ENCODE measurements at regions not wholly inside any gene's neighbourhood (a gene's known extent, or its start where the extent isn't known, plus 50 kb on each side); places are given as distances from the start of the nearest gene placed in this dataset.
A peak's percentile ranks its signal among the peaks of the same experiment; 100 is the strongest.

- no peak overlapping the region for H3K56ac ChIP-seq (ENCODE audit: low read length)
- no peaks in the 10 kb centered on the region for H3K27me3 ChIP-seq (ENCODE audit: insufficient read depth, low read length, poor library complexity)
- no peaks in the 10 kb centered on the region for H3K4me1 ChIP-seq (ENCODE audit: control insufficient read depth, low read depth, low read length)
- DNase-seq: no peak
- no peak overlapping the region for H3K4me3 ChIP-seq (ENCODE audit: low read length)
- no peak overlapping the region for H3K18ac ChIP-seq (ENCODE audit: low read length)
- no peaks in the 10 kb centered on the region for H3K79me2 ChIP-seq (ENCODE audit: control insufficient read depth, insufficient read depth, low read length)
- no peak overlapping the region for H4K5ac ChIP-seq (ENCODE audit: low read length)
- no peak overlapping the region for H2BK5ac ChIP-seq (ENCODE audit: low read length)
- no peaks in the 10 kb centered on the region for H3K79me1 ChIP-seq (ENCODE audit: low read length)
- no CpG with 5 or more reads among the region's 6 CpGs for WGBS (ENCODE audit: extremely low coverage, insufficient coverage, low lambda C conversion rate)
- H3K9ac ChIP-seq (ENCODE audit: low read length): no peak overlapping the region
- no peak overlapping the region for H2AK5ac ChIP-seq (ENCODE audit: low read length)
- no peak overlapping the region for H3K23ac ChIP-seq (ENCODE audit: low read length)
- no peak overlapping the region for H2BK120ac ChIP-seq (ENCODE audit: low read depth, low read length)
- H3K27ac ChIP-seq (ENCODE audit: low read depth, low read length): no peak overlapping the region
- no peaks in the 10 kb centered on the region for H3K36me3 ChIP-seq (ENCODE audit: control insufficient read depth, insufficient read depth, low read length)
- no peak overlapping the region for H2BK15ac ChIP-seq (replicated peaks; ENCODE audit: low read depth)
- no peak overlapping the region for H4K8ac ChIP-seq (ENCODE audit: low read depth, low read length)
- no peak overlapping the region for H3K4me2 ChIP-seq (ENCODE audit: low read length)
- H3K4ac ChIP-seq (ENCODE audit: low read depth, low read length): no peak overlapping the region
Measured at GRCh38 chr10:8137726-8138125, 83.2 kb downstream of the GATA3 start.

- Histone ChIP-seq H2BK120ac (ENCODE audit: low read depth, low read length) (no peak overlapping the region), H2BK15ac (replicated peaks; ENCODE audit: low read depth) (no peak overlapping the region), H3K27ac (ENCODE audit: low read depth, low read length) (no peak overlapping the region), H3K27me3 (ENCODE audit: insufficient read depth, low read length, poor library complexity) (no peaks in the 10 kb centered on the region), H3K4me1 (ENCODE audit: control insufficient read depth, low read depth, low read length) (no peaks in the 10 kb centered on the region), H4K8ac (ENCODE audit: low read depth, low read length) (no peak overlapping the region), H3K79me2 (ENCODE audit: control insufficient read depth, insufficient read depth, low read length) (no peaks in the 10 kb centered on the region), H3K4ac (ENCODE audit: low read depth, low read length) (no peak overlapping the region), H3K56ac (ENCODE audit: low read length) (no peak overlapping the region), H3K4me3 (ENCODE audit: low read length) (no peak overlapping the region), H3K23ac (ENCODE audit: low read length) (no peak overlapping the region), H3K36me3 (ENCODE audit: control insufficient read depth, insufficient read depth, low read length) (no peaks in the 10 kb centered on the region), H3K79me1 (ENCODE audit: low read length) (no peaks in the 10 kb centered on the region), H3K18ac (ENCODE audit: low read length) (no peak overlapping the region), H3K4me2 (ENCODE audit: low read length) (no peak overlapping the region), H2AK5ac (ENCODE audit: low read length) (no peak overlapping the region), H4K5ac (ENCODE audit: low read length) (no peak overlapping the region), H3K9ac (ENCODE audit: low read length) (no peak overlapping the region), H2BK5ac (ENCODE audit: low read length) (no peak overlapping the region)
- no CpG with 5 or more reads among the region's 3 CpGs for WGBS (ENCODE audit: extremely low coverage, insufficient coverage, low lambda C conversion rate)
- no peak for DNase-seq
Measured at GRCh38 chr10:8138471-8138870, 84.0 kb downstream of the GATA3 start.

- DNase-seq: no peak
- no peak overlapping the region for H4K5ac ChIP-seq (ENCODE audit: low read length)
- no peak overlapping the region for H4K8ac ChIP-seq (ENCODE audit: low read depth, low read length)
- H3K4me1 ChIP-seq (ENCODE audit: control insufficient read depth, low read depth, low read length): no peaks in the 10 kb centered on the region
- no peak overlapping the region for H3K4me3 ChIP-seq (ENCODE audit: low read length)
- no peak overlapping the region for H3K56ac ChIP-seq (ENCODE audit: low read length)
- H3K23ac ChIP-seq (ENCODE audit: low read length): no peak overlapping the region
- no peak overlapping the region for H3K9ac ChIP-seq (ENCODE audit: low read length)
- H3K79me1 ChIP-seq (ENCODE audit: low read length): no peaks in the 10 kb centered on the region
- H2AK5ac ChIP-seq (ENCODE audit: low read length): no peak overlapping the region
- no peak overlapping the region for H3K18ac ChIP-seq (ENCODE audit: low read length)
- H2BK15ac ChIP-seq (replicated peaks; ENCODE audit: low read depth): no peak overlapping the region
- no peak overlapping the region for H2BK120ac ChIP-seq (ENCODE audit: low read depth, low read length)
- H3K4ac ChIP-seq (ENCODE audit: low read depth, low read length): no peak overlapping the region
- no peak overlapping the region for H2BK5ac ChIP-seq (ENCODE audit: low read length)
- no peak overlapping the region for H3K4me2 ChIP-seq (ENCODE audit: low read length)
- no peaks in the 10 kb centered on the region for H3K27me3 ChIP-seq (ENCODE audit: insufficient read depth, low read length, poor library complexity)
- WGBS (ENCODE audit: extremely low coverage, insufficient coverage, low lambda C conversion rate): no CpG with 5 or more reads among the region's 4 CpGs
- H3K27ac ChIP-seq (ENCODE audit: low read depth, low read length): no peak overlapping the region
- H3K79me2 ChIP-seq (ENCODE audit: control insufficient read depth, insufficient read depth, low read length): no peaks in the 10 kb centered on the region
- H3K36me3 ChIP-seq (ENCODE audit: control insufficient read depth, insufficient read depth, low read length): no peaks in the 10 kb centered on the region
Measured at GRCh38 chr10:8144496-8144895, 90.0 kb downstream of the GATA3 start.

- H2AK5ac ChIP-seq (ENCODE audit: low read length): no peak overlapping the region
- no peaks in the 10 kb centered on the region for H3K36me3 ChIP-seq (ENCODE audit: control insufficient read depth, insufficient read depth, low read length)
- no peaks in the 10 kb centered on the region for H3K4me1 ChIP-seq (ENCODE audit: control insufficient read depth, low read depth, low read length)
- H3K4me3 ChIP-seq (ENCODE audit: low read length): no peak overlapping the region
- no CpG with 5 or more reads among the region's 9 CpGs for WGBS (ENCODE audit: extremely low coverage, insufficient coverage, low lambda C conversion rate)
- no peak overlapping the region for H3K56ac ChIP-seq (ENCODE audit: low read length)
- no peak overlapping the region for H3K18ac ChIP-seq (ENCODE audit: low read length)
- H3K27ac ChIP-seq (ENCODE audit: low read depth, low read length): no peak overlapping the region
- no peak overlapping the region for H3K4ac ChIP-seq (ENCODE audit: low read depth, low read length)
- H3K23ac ChIP-seq (ENCODE audit: low read length): no peak overlapping the region
- H4K5ac ChIP-seq (ENCODE audit: low read length): no peak overlapping the region
- H3K79me2 ChIP-seq (ENCODE audit: control insufficient read depth, insufficient read depth, low read length): no peaks in the 10 kb centered on the region
- peak; percentile 10 for DNase-seq
- no peaks in the 10 kb centered on the region for H3K27me3 ChIP-seq (ENCODE audit: insufficient read depth, low read length, poor library complexity)
- no peaks in the 10 kb centered on the region for H3K79me1 ChIP-seq (ENCODE audit: low read length)
- H4K8ac ChIP-seq (ENCODE audit: low read depth, low read length): no peak overlapping the region
- H2BK15ac ChIP-seq (replicated peaks; ENCODE audit: low read depth): no peak overlapping the region
- H3K4me2 ChIP-seq (ENCODE audit: low read length): no peak overlapping the region
- no peak overlapping the region for H2BK5ac ChIP-seq (ENCODE audit: low read length)
- H2BK120ac ChIP-seq (ENCODE audit: low read depth, low read length): no peak overlapping the region
- no peak overlapping the region for H3K9ac ChIP-seq (ENCODE audit: low read length)
Measured at GRCh38 chr10:8146650-8147049, 92.2 kb downstream of the GATA3 start.

- WGBS (ENCODE audit: extremely low coverage, insufficient coverage, low lambda C conversion rate): no CpG with 5 or more reads among the region's 12 CpGs
- H2BK120ac ChIP-seq (ENCODE audit: low read depth, low read length): no peak overlapping the region
- H3K9ac ChIP-seq (ENCODE audit: low read length): no peak overlapping the region
- H3K4me2 ChIP-seq (ENCODE audit: low read length): no peak overlapping the region
- no peaks in the 10 kb centered on the region for H3K79me1 ChIP-seq (ENCODE audit: low read length)
- H3K79me2 ChIP-seq (ENCODE audit: control insufficient read depth, insufficient read depth, low read length): no peaks in the 10 kb centered on the region
- H3K36me3 ChIP-seq (ENCODE audit: control insufficient read depth, insufficient read depth, low read length): no peaks in the 10 kb centered on the region
- no peak overlapping the region for H3K18ac ChIP-seq (ENCODE audit: low read length)
- no peak overlapping the region for H2AK5ac ChIP-seq (ENCODE audit: low read length)
- no peak overlapping the region for H2BK5ac ChIP-seq (ENCODE audit: low read length)
- no peak overlapping the region for H3K23ac ChIP-seq (ENCODE audit: low read length)
- no peak overlapping the region for H3K4ac ChIP-seq (ENCODE audit: low read depth, low read length)
- no peak overlapping the region for H3K4me3 ChIP-seq (ENCODE audit: low read length)
- no peak overlapping the region for H2BK15ac ChIP-seq (replicated peaks; ENCODE audit: low read depth)
- no peak overlapping the region for H4K5ac ChIP-seq (ENCODE audit: low read length)
- H4K8ac ChIP-seq (ENCODE audit: low read depth, low read length): no peak overlapping the region
- H3K56ac ChIP-seq (ENCODE audit: low read length): no peak overlapping the region
- no peak overlapping the region for H3K27ac ChIP-seq (ENCODE audit: low read depth, low read length)
- DNase-seq: no peak
- no peaks in the 10 kb centered on the region for H3K27me3 ChIP-seq (ENCODE audit: insufficient read depth, low read length, poor library complexity)
- H3K4me1 ChIP-seq (ENCODE audit: control insufficient read depth, low read depth, low read length): no peaks in the 10 kb centered on the region
Measured at GRCh38 chr10:8149991-8150390, 95.5 kb downstream of the GATA3 start.

DNA sequence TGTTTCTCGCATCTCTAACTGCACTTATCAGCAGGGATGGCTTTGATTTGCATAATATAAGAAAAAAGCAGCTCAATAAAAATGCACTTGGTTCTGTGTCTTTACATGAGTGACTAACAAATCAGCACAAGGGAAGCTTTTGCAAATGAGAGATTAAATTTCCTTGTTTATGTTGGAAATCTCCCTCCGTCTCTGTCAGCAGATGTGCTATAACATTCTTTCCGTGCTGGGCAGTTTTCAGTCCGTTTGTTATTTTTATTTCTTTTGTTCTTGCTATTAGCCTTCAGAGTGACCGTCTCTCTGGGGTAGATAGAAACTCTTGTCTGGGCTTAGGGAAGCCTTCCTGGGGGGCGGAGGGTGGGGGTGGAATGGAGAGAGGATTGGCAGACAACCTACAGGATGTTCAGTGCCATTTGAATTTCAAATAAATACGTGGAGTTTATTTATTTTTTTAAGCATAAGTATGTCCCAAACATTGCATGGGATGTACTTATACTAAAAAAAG lies 96.0 kb downstream of the GATA3 start:
- no peaks in the 10 kb centered on the region for H3K4me1 ChIP-seq (ENCODE audit: control insufficient read depth, low read depth, low read length)
- H2BK120ac ChIP-seq (ENCODE audit: low read depth, low read length): no peak overlapping the region
- H3K36me3 ChIP-seq (ENCODE audit: control insufficient read depth, insufficient read depth, low read length): no peaks in the 10 kb centered on the region
- H2BK5ac ChIP-seq (ENCODE audit: low read length): no peak overlapping the region
- no peak overlapping the region for H4K5ac ChIP-seq (ENCODE audit: low read length)
- H2BK15ac ChIP-seq (replicated peaks; ENCODE audit: low read depth): no peak overlapping the region
- WGBS (ENCODE audit: extremely low coverage, insufficient coverage, low lambda C conversion rate): no CpG with 5 or more reads among the region's 7 CpGs
- H3K27ac ChIP-seq (ENCODE audit: low read depth, low read length): no peak overlapping the region
- no peak overlapping the region for H3K4me2 ChIP-seq (ENCODE audit: low read length)
- no peak overlapping the region for H3K4me3 ChIP-seq (ENCODE audit: low read length)
- no peak overlapping the region for H3K4ac ChIP-seq (ENCODE audit: low read depth, low read length)
- H2AK5ac ChIP-seq (ENCODE audit: low read length): no peak overlapping the region
- DNase-seq: no peak
- H4K8ac ChIP-seq (ENCODE audit: low read depth, low read length): no peak overlapping the region
- H3K23ac ChIP-seq (ENCODE audit: low read length): no peak overlapping the region
- H3K27me3 ChIP-seq (ENCODE audit: insufficient read depth, low read length, poor library complexity): no peaks in the 10 kb centered on the region
- H3K18ac ChIP-seq (ENCODE audit: low read length): no peak overlapping the region
- no peak overlapping the region for H3K56ac ChIP-seq (ENCODE audit: low read length)
- H3K79me2 ChIP-seq (ENCODE audit: control insufficient read depth, insufficient read depth, low read length): no peaks in the 10 kb centered on the region
- H3K79me1 ChIP-seq (ENCODE audit: low read length): no peaks in the 10 kb centered on the region
- H3K9ac ChIP-seq (ENCODE audit: low read length): no peak overlapping the region

All from mesendoderm (in vitro differentiated cells).